ENCODE measurements at regions not wholly inside any gene's neighbourhood (a gene's known extent, or its start where the extent isn't known, plus 50 kb on each side); places are given as distances from the start of the nearest gene placed in this dataset.

- no peaks in the 10 kb centered on the region for H3K27me3 ChIP-seq (ENCODE audit: control insufficient read depth, insufficient read depth, low read length)
- DNase-seq (ENCODE audit: low read depth in 2 of 2), result no peak
- TF ChIP-seq EZH2 (IDR thresholded peaks at IDR 0.05; ENCODE audit: low read length, missing control alignments) (no peak), CTCF (conservative IDR thresholded peaks at IDR 0.05 in 1 of 2, IDR thresholded peaks at IDR 0.05 in 1 of 2; ENCODE audit: low read depth in 1 of 2, low read length in 2 of 2) (no peak)
- no peak overlapping the region for H3K4me3 ChIP-seq (replicated peaks in 1 of 4; ENCODE audit: control extremely low read depth in 1 of 4, insufficient read depth in 1 of 4, low read depth in 3 of 4, low read length in 4 of 4)
- H3K9ac ChIP-seq (ENCODE audit: insufficient read depth, low read length), result no peak overlapping the region
- no peak overlapping the region for H2AFZ ChIP-seq (ENCODE audit: low read length)
- H3K4me2 ChIP-seq (ENCODE audit: extremely low read depth, insufficient read depth, low read length), result no peak overlapping the region
- H3K4me1 ChIP-seq (ENCODE audit: control insufficient read depth, extremely low read depth, insufficient read depth, low read length), result no peaks in the 10 kb centered on the region
- H3K79me2 ChIP-seq (ENCODE audit: control insufficient read depth, insufficient read depth, low read length), result no peaks in the 10 kb centered on the region
- no peak overlapping the region for H3K27ac ChIP-seq (ENCODE audit: insufficient read depth, low read length)
- no peaks in the 10 kb centered on the region for H3K9me3 ChIP-seq (ENCODE audit: control insufficient read depth, insufficient read depth, low read depth, low read length)
- H3K36me3 ChIP-seq (ENCODE audit: control insufficient read depth, insufficient read depth, low read length), result no peaks in the 10 kb centered on the region
- no peaks in the 10 kb centered on the region for H4K20me1 ChIP-seq (ENCODE audit: control insufficient read depth, extremely low read depth, insufficient read depth, low read length)
Observed at GRCh38 chr7:25926891-25927625, 224.9 kb upstream of the NFE2L3 start.

- Histone ChIP-seq H3K27me3 (ENCODE audit: control insufficient read depth, insufficient read depth, low read length) (no peaks in the 10 kb centered on the region), H4K20me1 (ENCODE audit: control insufficient read depth, extremely low read depth, insufficient read depth, low read length) (no peaks in the 10 kb centered on the region), H3K4me2 (ENCODE audit: extremely low read depth, insufficient read depth, low read length) (no peak overlapping the region), H3K4me1 (ENCODE audit: control insufficient read depth, extremely low read depth, insufficient read depth, low read length) (no peaks in the 10 kb centered on the region), H3K9ac (ENCODE audit: insufficient read depth, low read length) (no peak overlapping the region), H3K4me3 (replicated peaks in 1 of 4; ENCODE audit: control extremely low read depth in 1 of 4, insufficient read depth in 1 of 4, low read depth in 3 of 4, low read length in 4 of 4) (no peak overlapping the region), H3K79me2 (ENCODE audit: control insufficient read depth, insufficient read depth, low read length) (no peaks in the 10 kb centered on the region), H2AFZ (ENCODE audit: low read length) (no peak overlapping the region), H3K27ac (ENCODE audit: insufficient read depth, low read length) (no peak overlapping the region), H3K36me3 (ENCODE audit: control insufficient read depth, insufficient read depth, low read length) (no peaks in the 10 kb centered on the region), H3K9me3 (ENCODE audit: control insufficient read depth, insufficient read depth, low read depth, low read length) (no peaks in the 10 kb centered on the region)
- TF ChIP-seq CTCF (conservative IDR thresholded peaks at IDR 0.05 in 1 of 2, IDR thresholded peaks at IDR 0.05 in 1 of 2; ENCODE audit: low read depth in 1 of 2, low read length in 2 of 2) (no peak), EZH2 (IDR thresholded peaks at IDR 0.05; ENCODE audit: low read length, missing control alignments) (no peak)
- no peak for DNase-seq (ENCODE audit: low read depth in 2 of 2)
Observed at GRCh38 chr7:25927626-25927978, 224.4 kb upstream of the NFE2L3 start.

- Histone ChIP-seq H4K20me1 (ENCODE audit: control insufficient read depth, extremely low read depth, insufficient read depth, low read length) (no peaks in the 10 kb centered on the region), H3K27ac (ENCODE audit: insufficient read depth, low read length) (no peak overlapping the region), H3K27me3 (ENCODE audit: control insufficient read depth, insufficient read depth, low read length) (no peaks in the 10 kb centered on the region), H2AFZ (ENCODE audit: low read length) (no peak overlapping the region), H3K79me2 (ENCODE audit: control insufficient read depth, insufficient read depth, low read length) (no peaks in the 10 kb centered on the region), H3K4me3 (replicated peaks in 1 of 4; ENCODE audit: control extremely low read depth in 1 of 4, insufficient read depth in 1 of 4, low read depth in 3 of 4, low read length in 4 of 4) (no peak overlapping the region), H3K36me3 (ENCODE audit: control insufficient read depth, insufficient read depth, low read length) (no peaks in the 10 kb centered on the region), H3K4me1 (ENCODE audit: control insufficient read depth, extremely low read depth, insufficient read depth, low read length) (no peaks in the 10 kb centered on the region), H3K9ac (ENCODE audit: insufficient read depth, low read length) (no peak overlapping the region), H3K9me3 (ENCODE audit: control insufficient read depth, insufficient read depth, low read depth, low read length) (no peaks in the 10 kb centered on the region), H3K4me2 (ENCODE audit: extremely low read depth, insufficient read depth, low read length) (no peak overlapping the region)
- TF ChIP-seq CTCF (conservative IDR thresholded peaks at IDR 0.05 in 1 of 2, IDR thresholded peaks at IDR 0.05 in 1 of 2; ENCODE audit: low read depth in 1 of 2, low read length in 2 of 2) (no peak), EZH2 (IDR thresholded peaks at IDR 0.05; ENCODE audit: low read length, missing control alignments) (no peak)
- no peak for DNase-seq (ENCODE audit: low read depth in 2 of 2)
Observed at GRCh38 chr7:25928549-25929330, 223.3 kb upstream of the NFE2L3 start.
